Liver (tissue), 8 donors: ENCODE measurements at regions not wholly inside any gene's neighbourhood (a gene's known extent, or its start where the extent isn't known, plus 50 kb on each side); places are given as distances from the start of the nearest gene placed in this dataset.

Experiments
- DNase-seq: peaks from one replicate; pipeline ENCODE4 v3.0.0-alpha.2; 2017; ENCODE audit warnings: low spot score
- H3K27ac ChIP-seq, 2 donors: one replicate each; pipeline ENCODE4 v1.7.0; 2013; ENCODE audit warnings: inconsistent platforms in 2 of 2, low read length in 2 of 2, control low read depth in 1 of 2, low read depth in 1 of 2, mild to moderate bottlenecking in 1 of 2
- H3K27me3 ChIP-seq, 4 donors: one replicate each; pipeline versions ENCODE4 v1.6.1 to v1.7.0; 2013; ENCODE audit warnings: low read length in 3 of 4, inconsistent platforms in 1 of 4, mild to moderate bottlenecking in 1 of 4, moderate library complexity in 1 of 4; ENCODE audit not compliant: control insufficient read depth in 4 of 4, insufficient read depth in 4 of 4
- H3K36me3 ChIP-seq, 4 donors: one replicate each; pipeline versions ENCODE4 v1.6.1 to v1.7.0; 2013; ENCODE audit warnings: low read length in 3 of 4, mild to moderate bottlenecking in 3 of 4, low read depth in 1 of 4, moderate library complexity in 1 of 4; ENCODE audit not compliant: control insufficient read depth in 4 of 4, insufficient read depth in 3 of 4
- H3K4me1 ChIP-seq, 4 donors: one replicate each; pipeline versions ENCODE4 v1.6.1 to v1.7.0; 2013; ENCODE audit warnings: low read length in 3 of 4, mild to moderate bottlenecking in 3 of 4, moderate library complexity in 1 of 4; ENCODE audit not compliant: control insufficient read depth in 4 of 4, insufficient read depth in 4 of 4
- H3K4me3 ChIP-seq, 3 donors: one replicate each; pipeline versions ENCODE4 v1.6.1 to v1.7.0; 2013; ENCODE audit warnings: low read length in 3 of 3, control low read depth in 1 of 3, low read depth in 1 of 3, mild to moderate bottlenecking in 1 of 3
- H3K9ac ChIP-seq, 2 donors: one replicate each; pipeline ENCODE4 v1.7.0; 2013; ENCODE audit warnings: low read length in 2 of 2, mild to moderate bottlenecking in 2 of 2, moderate library complexity in 2 of 2, control low read depth in 1 of 2, low read depth in 1 of 2
- H3K9me3 ChIP-seq, 4 donors: one replicate each; pipeline versions ENCODE4 v1.6.1 to v1.7.0; 2013; ENCODE audit warnings: low read length in 3 of 4; ENCODE audit not compliant: control insufficient read depth in 4 of 4
- ATF3 ChIP-seq: IDR thresholded peaks from 2 replicates; pipeline ENCODE4 v1.6.1; 2016; ENCODE audit warnings: antibody characterized with exemption
- CTCF ChIP-seq: fragments of 150-350 bp; IDR thresholded peaks from 2 replicates; pipeline ENCODE4 v1.5.1; 2017; ENCODE audit warnings: improper control_type of control experiment, low read depth, low read length; ENCODE audit not compliant: missing input control
- EGR1 ChIP-seq, 2 donors: IDR thresholded peaks; 2 replicates each; pipeline ENCODE4 v1.6.1; 2016 to 2018; ENCODE audit warnings: antibody characterized with exemption in 2 of 2, low read depth in 2 of 2
- FOXA1 ChIP-seq: IDR thresholded peaks from 2 replicates; pipeline ENCODE4 v1.6.1; 2016; ENCODE audit warnings: antibody characterized with exemption
- FOXA2 ChIP-seq: IDR thresholded peaks from 2 replicates; pipeline ENCODE4 v1.6.1; 2016; ENCODE audit warnings: antibody characterized with exemption
- GABPA ChIP-seq, 2 donors: IDR thresholded peaks in 1 of 2; conservative IDR thresholded peaks in 1 of 2; 2 replicates each; pipeline ENCODE4 v1.6.1; 2016; ENCODE audit warnings: antibody characterized with exemption in 2 of 2, mild to moderate bottlenecking in 1 of 2, moderate library complexity in 1 of 2
- HNF4A ChIP-seq, 2 donors: conservative IDR thresholded peaks; 2 replicates each; pipeline ENCODE4 v1.6.1; 2016; ENCODE audit warnings: antibody characterized with exemption in 2 of 2, mild to moderate bottlenecking in 2 of 2
- HNF4G ChIP-seq: IDR thresholded peaks from 2 replicates; pipeline ENCODE4 v1.6.1; 2016; ENCODE audit warnings: antibody characterized with exemption
- JUND ChIP-seq, 2 donors: IDR thresholded peaks; 2 replicates each; pipeline ENCODE4 v1.6.1; 2016; ENCODE audit warnings: antibody characterized with exemption in 2 of 2
- MAX ChIP-seq: IDR thresholded peaks from 2 replicates; pipeline ENCODE4 v1.6.1; 2016; ENCODE audit warnings: antibody characterized with exemption
- NR2F2 ChIP-seq: IDR thresholded peaks from 2 replicates; pipeline ENCODE4 v1.6.1; 2016; ENCODE audit warnings: antibody characterized with exemption
- RAD21 ChIP-seq, 2 donors: IDR thresholded peaks; 2 replicates each; pipeline ENCODE4 v1.6.1; 2016; ENCODE audit warnings: antibody characterized with exemption in 2 of 2, mild to moderate bottlenecking in 2 of 2
- REST ChIP-seq: IDR thresholded peaks from 2 replicates; pipeline ENCODE4 v1.6.1; 2016; ENCODE audit warnings: antibody characterized with exemption, mild to moderate bottlenecking
- RXRA ChIP-seq, 2 donors: IDR thresholded peaks; 2 replicates each; pipeline ENCODE4 v1.6.1; 2017 to 2018; ENCODE audit warnings: antibody characterized with exemption in 2 of 2, mild to moderate bottlenecking in 1 of 2
- SP1 ChIP-seq: IDR thresholded peaks from 2 replicates; pipeline ENCODE4 v1.6.1; 2018; ENCODE audit warnings: antibody characterized with exemption, mild to moderate bottlenecking
- TAF1 ChIP-seq: conservative IDR thresholded peaks from 2 replicates; pipeline ENCODE4 v1.6.1; 2016; ENCODE audit warnings: antibody characterized with exemption, mild to moderate bottlenecking
- YY1 ChIP-seq: IDR thresholded peaks from 2 replicates; pipeline ENCODE4 v1.6.1; 2016; ENCODE audit warnings: antibody characterized with exemption, mild to moderate bottlenecking
- ZBTB33 ChIP-seq: IDR thresholded peaks from 2 replicates; pipeline ENCODE4 v1.6.1; 2016; ENCODE audit warnings: antibody characterized with exemption
- WGBS: extraction: QIAGEN DNeasy Blood & Tissue Kit; methylation state at CpG from one replicate; pipeline ENCODE4 v1.1.7; 2013; 5-methylcytosine and 5-hydroxymethylcytosine counted together
- donor health status: healthy.
- donor health status: healthy.
- donor health status: healthy.
- donor health status: healthy.
- donor health status: healthy.

- no peak for DNase-seq
- 49% methylated on average over 5 of the region's 5 CpGs for WGBS
- Histone ChIP-seq H3K4me1 (peaks cover 0 to 3% (median 0%) of the 10 kb centered on the region in 4 donors), H3K9me3 (no peaks in the 10 kb centered on the region), H3K9ac (no peak overlapping the region), H3K27ac (no peak overlapping the region), H3K36me3 (no peaks in the 10 kb centered on the region), H3K27me3 (peaks cover 0 to 5% (median 0%) of the 10 kb centered on the region in 4 donors), H3K4me3 (no peak overlapping the region)
- TF ChIP-seq ATF3 (no peak), GABPA (IDR thresholded peaks at IDR 0.05 in 1 of 2, conservative IDR thresholded peaks at IDR 0.05 in 1 of 2) (no peak)
These were observed 326.3 kb downstream of the BMP4 start for GRCh38 chr14:53630336-53630735.

GRCh38 chr14:53628732-53629430, 327.7 kb downstream of the BMP4 start:
- Histone ChIP-seq H3K27ac (no peak overlapping the region), H3K27me3 (peaks cover 0 to 5% (median 0%) of the 10 kb centered on the region in 4 donors), H3K9me3 (no peaks in the 10 kb centered on the region), H3K4me3 (no peak overlapping the region), H3K4me1 (peaks cover 0 to 3% (median 0%) of the 10 kb centered on the region in 4 donors), H3K9ac (no peak overlapping the region), H3K36me3 (no peaks in the 10 kb centered on the region)
- 71% methylated on average over 6 of the region's 6 CpGs for WGBS
- DNase-seq: no peak
- TF ChIP-seq EGR1 (IDR thresholded peaks at IDR 0.05; ENCODE audit: low read depth in 2 of 2) (no peak), FOXA2 (no peak), FOXA1 (no peak), RXRA (IDR thresholded peaks at IDR 0.05) (no peak), YY1 (no peak), MAX (no peak)

- H3K27me3 ChIP-seq: peaks cover 0 to 5% (median 0%) of the 10 kb centered on the region in 4 donors
- H3K4me3 ChIP-seq: no peak overlapping the region
- peaks cover 0 to 3% (median 0%) of the 10 kb centered on the region in 4 donors for H3K4me1 ChIP-seq
- H3K27ac ChIP-seq: no peak overlapping the region
- no peaks in the 10 kb centered on the region for H3K36me3 ChIP-seq
- 50% methylated on average over 1 of the region's 1 CpG for WGBS
- no peak for DNase-seq
- H3K9ac ChIP-seq: no peak overlapping the region
- H3K9me3 ChIP-seq: no peaks in the 10 kb centered on the region
- TF ChIP-seq MAX (no peak), CTCF (no peak), ZBTB33 (no peak), EGR1 (IDR thresholded peaks at IDR 0.05; ENCODE audit: low read depth in 2 of 2) (no peak), JUND (IDR thresholded peaks at IDR 0.05) (no peak), ATF3 (no peak), TAF1 (no peak), GABPA (IDR thresholded peaks at IDR 0.05 in 1 of 2, conservative IDR thresholded peaks at IDR 0.05 in 1 of 2) (no peak), RXRA (IDR thresholded peaks at IDR 0.05) (no peak), HNF4A (conservative IDR thresholded peaks at IDR 0.05) (no peak), HNF4G (no peak), NR2F2 (no peak), FOXA1 (no peak), RAD21 (IDR thresholded peaks at IDR 0.05) (no peak), SP1 (no peak), YY1 (no peak), REST (no peak), FOXA2 (no peak)
These were observed 328.4 kb downstream of the BMP4 start for GRCh38 chr14:53628261-53628660.
